WTC11 (cell line): ENCODE measurements at regions not wholly inside any gene's neighbourhood (a gene's known extent, or its start where the extent isn't known, plus 50 kb on each side); places are given as distances from the start of the nearest gene placed in this dataset.

ENCODE experiments used
- ATAC-seq: fragments of 200-7000 bp; cut with Tn5 transposase; 2 replicates; pipeline ENCODE4 v1.10.0; 2021; ENCODE audit warnings: mild to moderate bottlenecking, moderate library complexity
- CTCF ChIA-PET: fragments of 300-600 bp; sonication (Branson Sonifier 250); formaldehyde crosslinking; loops from one replicate; lab custom pipeline; 2021; ENCODE audit warnings: antibody characterized with exemption; lab: Charles Lee
- POLR2A ChIA-PET: fragments of 350-600 bp; sonication (Branson Sonifier 250); formaldehyde crosslinking; loops from one replicate; lab custom pipeline; 2021; ENCODE audit warnings: antibody characterized with exemption; lab: Charles Lee
- DNase-seq: peaks from one replicate; pipeline ENCODE4 v3.0.0; 2021; ENCODE audit warnings: low spot score
- H3K27ac Mint-ChIP-seq: 2 replicates; pipeline ENCODE4 v1.8.0; 2021; ENCODE audit warnings: mixed read lengths
- H3K27me3 Mint-ChIP-seq: 2 replicates; pipeline ENCODE4 v1.8.0; 2021; ENCODE audit warnings: low read depth, mild to moderate bottlenecking, moderate library complexity, mixed read lengths
- H3K36me3 Mint-ChIP-seq: 2 replicates; pipeline ENCODE4 v1.8.0; 2021; ENCODE audit warnings: mixed read lengths
- H3K4me1 Mint-ChIP-seq: 2 replicates; pipeline ENCODE4 v1.8.0; 2022; ENCODE audit warnings: mixed read lengths
- H3K4me3 Mint-ChIP-seq: 2 replicates; pipeline ENCODE4 v1.8.0; 2021; ENCODE audit warnings: mild to moderate bottlenecking, moderate library complexity, mixed read lengths
- H3K9me3 Mint-ChIP-seq: 2 replicates; pipeline ENCODE4 v1.8.0; 2021; ENCODE audit warnings: mixed read lengths
- CREM ChIP-seq: sonication (generic); formaldehyde crosslinking; IDR thresholded peaks from 2 replicates; pipeline ENCODE4 v1.8.1; 2022; ENCODE audit warnings: mild to moderate bottlenecking, missing genetic modification reagents, moderate library complexity
- FOXJ3 ChIP-seq: sonication (generic); formaldehyde crosslinking; IDR thresholded peaks from 2 replicates; pipeline ENCODE4 v1.9.0; 2021; ENCODE audit warnings: missing genetic modification reagents, mild to moderate bottlenecking, borderline replicate concordance
- HMGA2 ChIP-seq: fragments of 250-450 bp; sonication (Bioruptor Pico); IDR thresholded peaks from 2 replicates; pipeline ENCODE4 v1.4.0; 2021; ENCODE audit warnings: mild to moderate bottlenecking, moderate library complexity
- IRF2 ChIP-seq: sonication (generic); formaldehyde crosslinking; IDR thresholded peaks from 2 replicates; pipeline ENCODE4 v1.8.0; 2022; ENCODE audit warnings: low read depth, missing genetic modification reagents, borderline replicate concordance
- NR1H2 ChIP-seq: sonication (generic); formaldehyde crosslinking; IDR thresholded peaks from 2 replicates; pipeline ENCODE4 v1.9.0; 2021; ENCODE audit warnings: mild to moderate bottlenecking, moderate library complexity, missing genetic modification reagents
- OVOL2 ChIP-seq: fragments of 250-450 bp; sonication (Bioruptor Pico); IDR thresholded peaks from 2 replicates; pipeline ENCODE4 v1.9.0; 2021; ENCODE audit warnings: mild to moderate bottlenecking, borderline replicate concordance
- PRDM15 ChIP-seq: sonication (generic); formaldehyde crosslinking; IDR thresholded peaks from 2 replicates; pipeline ENCODE4 v1.8.0; 2022; ENCODE audit warnings: missing genetic modification reagents
- RORB ChIP-seq: fragments of 250-450 bp; sonication (Bioruptor Pico); IDR thresholded peaks from 2 replicates; pipeline ENCODE4 v1.9.0; 2021; ENCODE audit warnings: mild to moderate bottlenecking
- ZNF317 ChIP-seq: sonication (generic); formaldehyde crosslinking; IDR thresholded peaks from 2 replicates; pipeline ENCODE4 v1.8.1; 2023; ENCODE audit warnings: low read depth, mild to moderate bottlenecking, moderate library complexity, missing genetic modification reagents, borderline replicate concordance
- TF ChIP-seq, protein P1 (sequence below): sonication (generic); formaldehyde crosslinking; IDR thresholded peaks from 2 replicates; pipeline ENCODE4 v1.8.0; 2022; ENCODE audit warnings: mild to moderate bottlenecking, missing genetic modification reagents
- TF ChIP-seq, protein P2 (sequence below): sonication (generic); formaldehyde crosslinking; IDR thresholded peaks from 2 replicates; pipeline ENCODE4 v1.8.1; 2022; ENCODE audit warnings: mild to moderate bottlenecking, missing genetic modification reagents, moderate library complexity, borderline replicate concordance
- TF ChIP-seq, protein P3 (sequence below): sonication (generic); formaldehyde crosslinking; IDR thresholded peaks from 2 replicates; pipeline ENCODE4 v1.8.0; 2023; ENCODE audit warnings: missing genetic modification reagents, mild to moderate bottlenecking, borderline replicate concordance
- TF ChIP-seq, protein P4 (sequence below): sonication (generic); formaldehyde crosslinking; IDR thresholded peaks from 2 replicates; pipeline ENCODE4 v1.8.0; 2022; ENCODE audit warnings: mild to moderate bottlenecking, missing genetic modification reagents
- TF ChIP-seq, protein P5 (sequence below): sonication (generic); formaldehyde crosslinking; IDR thresholded peaks from 2 replicates; pipeline ENCODE4 v1.8.1; 2022; ENCODE audit warnings: low read depth, missing genetic modification reagents, borderline replicate concordance

DNA sequence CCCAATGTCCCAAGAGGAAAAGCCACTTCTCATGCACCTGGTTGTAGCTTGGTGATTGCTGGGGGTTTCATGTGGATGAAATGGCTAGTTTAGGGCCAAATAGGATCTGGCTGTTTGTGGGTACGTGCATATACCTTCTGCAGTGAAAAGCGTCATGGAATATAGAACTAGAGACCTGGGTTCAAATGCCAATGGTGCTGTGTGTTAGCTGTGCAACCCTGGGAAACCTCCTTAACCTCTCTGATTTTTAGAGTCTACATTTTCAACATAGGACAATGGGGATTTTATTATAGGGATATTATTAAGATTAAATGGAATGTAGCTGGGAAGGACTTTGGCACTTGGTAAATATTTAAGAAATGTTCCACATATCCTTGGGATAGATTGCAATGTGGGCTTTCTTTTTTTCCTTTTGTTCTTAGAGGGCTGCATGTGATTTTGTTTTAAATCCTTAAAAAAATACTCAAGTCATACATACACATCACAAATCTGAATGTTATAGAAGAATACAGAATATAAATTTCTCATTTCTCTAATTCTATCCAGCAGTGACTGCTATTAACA lies 112.6 kb upstream of the E2F8 start:
- Mint-ChIP-seq H3K27ac (no peak overlapping the region), H3K4me1 (peaks cover 3% of the 10 kb centered on the region; the same call in 1 of the 2 replicates), H3K36me3 (no peaks in the 10 kb centered on the region), H3K4me3 (no peak overlapping the region), H3K9me3 (no peaks in the 10 kb centered on the region), H3K27me3 (peaks cover 14% of the 10 kb centered on the region)
- TF ChIP-seq, protein P1, sequence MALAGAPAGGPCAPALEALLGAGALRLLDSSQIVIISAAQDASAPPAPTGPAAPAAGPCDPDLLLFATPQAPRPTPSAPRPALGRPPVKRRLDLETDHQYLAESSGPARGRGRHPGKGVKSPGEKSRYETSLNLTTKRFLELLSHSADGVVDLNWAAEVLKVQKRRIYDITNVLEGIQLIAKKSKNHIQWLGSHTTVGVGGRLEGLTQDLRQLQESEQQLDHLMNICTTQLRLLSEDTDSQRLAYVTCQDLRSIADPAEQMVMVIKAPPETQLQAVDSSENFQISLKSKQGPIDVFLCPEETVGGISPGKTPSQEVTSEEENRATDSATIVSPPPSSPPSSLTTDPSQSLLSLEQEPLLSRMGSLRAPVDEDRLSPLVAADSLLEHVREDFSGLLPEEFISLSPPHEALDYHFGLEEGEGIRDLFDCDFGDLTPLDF (CRISPR knock-in tag) = no peak
- TF ChIP-seq OVOL2 (CRISPR knock-in tag) = no peak
- TF ChIP-seq, protein P2, sequence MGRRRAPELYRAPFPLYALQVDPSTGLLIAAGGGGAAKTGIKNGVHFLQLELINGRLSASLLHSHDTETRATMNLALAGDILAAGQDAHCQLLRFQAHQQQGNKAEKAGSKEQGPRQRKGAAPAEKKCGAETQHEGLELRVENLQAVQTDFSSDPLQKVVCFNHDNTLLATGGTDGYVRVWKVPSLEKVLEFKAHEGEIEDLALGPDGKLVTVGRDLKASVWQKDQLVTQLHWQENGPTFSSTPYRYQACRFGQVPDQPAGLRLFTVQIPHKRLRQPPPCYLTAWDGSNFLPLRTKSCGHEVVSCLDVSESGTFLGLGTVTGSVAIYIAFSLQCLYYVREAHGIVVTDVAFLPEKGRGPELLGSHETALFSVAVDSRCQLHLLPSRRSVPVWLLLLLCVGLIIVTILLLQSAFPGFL = no peak
- TF ChIP-seq, protein P3, sequence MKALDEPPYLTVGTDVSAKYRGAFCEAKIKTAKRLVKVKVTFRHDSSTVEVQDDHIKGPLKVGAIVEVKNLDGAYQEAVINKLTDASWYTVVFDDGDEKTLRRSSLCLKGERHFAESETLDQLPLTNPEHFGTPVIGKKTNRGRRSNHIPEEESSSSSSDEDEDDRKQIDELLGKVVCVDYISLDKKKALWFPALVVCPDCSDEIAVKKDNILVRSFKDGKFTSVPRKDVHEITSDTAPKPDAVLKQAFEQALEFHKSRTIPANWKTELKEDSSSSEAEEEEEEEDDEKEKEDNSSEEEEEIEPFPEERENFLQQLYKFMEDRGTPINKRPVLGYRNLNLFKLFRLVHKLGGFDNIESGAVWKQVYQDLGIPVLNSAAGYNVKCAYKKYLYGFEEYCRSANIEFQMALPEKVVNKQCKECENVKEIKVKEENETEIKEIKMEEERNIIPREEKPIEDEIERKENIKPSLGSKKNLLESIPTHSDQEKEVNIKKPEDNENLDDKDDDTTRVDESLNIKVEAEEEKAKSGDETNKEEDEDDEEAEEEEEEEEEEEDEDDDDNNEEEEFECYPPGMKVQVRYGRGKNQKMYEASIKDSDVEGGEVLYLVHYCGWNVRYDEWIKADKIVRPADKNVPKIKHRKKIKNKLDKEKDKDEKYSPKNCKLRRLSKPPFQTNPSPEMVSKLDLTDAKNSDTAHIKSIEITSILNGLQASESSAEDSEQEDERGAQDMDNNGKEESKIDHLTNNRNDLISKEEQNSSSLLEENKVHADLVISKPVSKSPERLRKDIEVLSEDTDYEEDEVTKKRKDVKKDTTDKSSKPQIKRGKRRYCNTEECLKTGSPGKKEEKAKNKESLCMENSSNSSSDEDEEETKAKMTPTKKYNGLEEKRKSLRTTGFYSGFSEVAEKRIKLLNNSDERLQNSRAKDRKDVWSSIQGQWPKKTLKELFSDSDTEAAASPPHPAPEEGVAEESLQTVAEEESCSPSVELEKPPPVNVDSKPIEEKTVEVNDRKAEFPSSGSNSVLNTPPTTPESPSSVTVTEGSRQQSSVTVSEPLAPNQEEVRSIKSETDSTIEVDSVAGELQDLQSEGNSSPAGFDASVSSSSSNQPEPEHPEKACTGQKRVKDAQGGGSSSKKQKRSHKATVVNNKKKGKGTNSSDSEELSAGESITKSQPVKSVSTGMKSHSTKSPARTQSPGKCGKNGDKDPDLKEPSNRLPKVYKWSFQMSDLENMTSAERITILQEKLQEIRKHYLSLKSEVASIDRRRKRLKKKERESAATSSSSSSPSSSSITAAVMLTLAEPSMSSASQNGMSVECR = no peak
- DNase-seq (no peak), ATAC-seq (no peak)
- POLR2A ChIA-PET = no interaction called here
- CTCF ChIA-PET = interaction anchor here (0.6 kb wide), 1 partner anchor 449 kb away, joined by 3 read pairs; no protein-coding TSS in a partner anchor

DNA sequence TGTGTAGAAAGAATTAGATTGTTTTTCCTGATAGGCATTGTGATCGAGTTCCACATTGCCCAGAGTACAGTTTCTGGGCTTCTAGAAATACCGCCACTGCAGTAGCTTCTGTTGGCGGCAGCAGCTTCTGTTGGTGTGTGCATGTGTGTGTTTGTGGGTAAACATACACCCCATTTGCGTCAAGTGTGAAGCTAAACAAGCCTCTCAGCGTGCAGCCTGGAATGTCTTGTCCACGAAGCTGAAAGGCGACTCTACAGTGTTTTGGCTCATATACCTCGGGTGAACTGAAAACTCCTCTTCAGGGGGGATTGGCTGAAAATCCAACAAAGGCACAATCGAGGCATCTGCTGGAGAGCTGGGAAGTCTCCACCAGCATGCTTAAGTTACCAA lies 112.0 kb upstream of the E2F8 start:
- no peak for ATAC-seq
- H3K4me1 Mint-ChIP-seq = peaks cover 2% of the 10 kb centered on the region
- TF ChIP-seq IRF2 (CRISPR knock-in tag) = no peak
- TF ChIP-seq HMGA2 (CRISPR knock-in tag) = no peak
- no peak for TF ChIP-seq CREM (CRISPR knock-in tag)
- no peak for TF ChIP-seq NR1H2
- TF ChIP-seq RORB (CRISPR knock-in tag) = no peak
- TF ChIP-seq PRDM15 (CRISPR knock-in tag) = no peak
- TF ChIP-seq, protein P4, sequence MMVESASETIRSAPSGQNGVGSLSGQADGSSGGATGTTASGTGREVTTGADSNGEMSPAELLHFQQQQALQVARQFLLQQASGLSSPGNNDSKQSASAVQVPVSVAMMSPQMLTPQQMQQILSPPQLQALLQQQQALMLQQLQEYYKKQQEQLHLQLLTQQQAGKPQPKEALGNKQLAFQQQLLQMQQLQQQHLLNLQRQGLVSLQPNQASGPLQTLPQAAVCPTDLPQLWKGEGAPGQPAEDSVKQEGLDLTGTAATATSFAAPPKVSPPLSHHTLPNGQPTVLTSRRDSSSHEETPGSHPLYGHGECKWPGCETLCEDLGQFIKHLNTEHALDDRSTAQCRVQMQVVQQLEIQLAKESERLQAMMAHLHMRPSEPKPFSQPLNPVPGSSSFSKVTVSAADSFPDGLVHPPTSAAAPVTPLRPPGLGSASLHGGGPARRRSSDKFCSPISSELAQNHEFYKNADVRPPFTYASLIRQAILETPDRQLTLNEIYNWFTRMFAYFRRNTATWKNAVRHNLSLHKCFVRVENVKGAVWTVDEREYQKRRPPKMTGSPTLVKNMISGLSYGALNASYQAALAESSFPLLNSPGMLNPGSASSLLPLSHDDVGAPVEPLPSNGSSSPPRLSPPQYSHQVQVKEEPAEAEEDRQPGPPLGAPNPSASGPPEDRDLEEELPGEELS (CRISPR knock-in tag) = no peak
- TF ChIP-seq, protein P5, sequence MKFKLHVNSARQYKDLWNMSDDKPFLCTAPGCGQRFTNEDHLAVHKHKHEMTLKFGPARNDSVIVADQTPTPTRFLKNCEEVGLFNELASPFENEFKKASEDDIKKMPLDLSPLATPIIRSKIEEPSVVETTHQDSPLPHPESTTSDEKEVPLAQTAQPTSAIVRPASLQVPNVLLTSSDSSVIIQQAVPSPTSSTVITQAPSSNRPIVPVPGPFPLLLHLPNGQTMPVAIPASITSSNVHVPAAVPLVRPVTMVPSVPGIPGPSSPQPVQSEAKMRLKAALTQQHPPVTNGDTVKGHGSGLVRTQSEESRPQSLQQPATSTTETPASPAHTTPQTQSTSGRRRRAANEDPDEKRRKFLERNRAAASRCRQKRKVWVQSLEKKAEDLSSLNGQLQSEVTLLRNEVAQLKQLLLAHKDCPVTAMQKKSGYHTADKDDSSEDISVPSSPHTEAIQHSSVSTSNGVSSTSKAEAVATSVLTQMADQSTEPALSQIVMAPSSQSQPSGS (CRISPR knock-in tag) = no peak
- TF ChIP-seq ZNF317 = no peak
- no peak for TF ChIP-seq FOXJ3 (CRISPR knock-in tag)
- TF ChIP-seq, protein P3 = no peak

More for the DNA sequence above, 112.0 kb upstream of the E2F8 start:
- POLR2A ChIA-PET = no interaction called here
- no peak for DNase-seq
- Mint-ChIP-seq H3K36me3 (no peaks in the 10 kb centered on the region), H3K27me3 (peaks cover 20% of the 10 kb centered on the region), H3K4me3 (no peak overlapping the region), H3K27ac (no peak overlapping the region), H3K9me3 (no peaks in the 10 kb centered on the region)
- CTCF ChIA-PET = no interaction called here
